Urothelium cell line (cell line): ENCODE measurements at regions not wholly inside any gene's neighbourhood (a gene's known extent, or its start where the extent isn't known, plus 50 kb on each side); places are given as distances from the start of the nearest gene placed in this dataset.
"Not testable (repeated sequence)": the region's sequence is repeated elsewhere in the genome, so short reads cannot be mapped to it uniquely, and the experiment has no call there.

Experiments
- DNase-seq: peaks from one replicate; pipeline ENCODE4 v3.0.0; 2011; ENCODE audit warnings: low spot score, mixed read lengths
- FAIRE-seq: peaks from 2 replicates; lab custom pipeline; 2011; peaks lifted over from hg19 to GRCh38; lab: Jason Lieb, UNC

GRCh38 chr10:111261081-111261615, 184.3 kb downstream of the ADRA2A start:
- FAIRE-seq, result no peak
- peak; percentile 20 for DNase-seq

- DNase-seq (no peak), FAIRE-seq (no peak)
Observed at GRCh38 chr10:111265341-111265740, 188.5 kb downstream of the ADRA2A start.

GRCh38 chr10:111266165-111266564, 189.3 kb downstream of the ADRA2A start:
- DNase-seq (no peak), FAIRE-seq (no peak)

GRCh38 chr10:111267673-111268072, 190.8 kb downstream of the ADRA2A start:
- DNase-seq (peak; percentile 11), FAIRE-seq (no peak)

- DNase-seq (no peak), FAIRE-seq (no peak)
Observed at GRCh38 chr10:111273235-111273634, 196.4 kb downstream of the ADRA2A start.

- DNase-seq (no peak), FAIRE-seq (no peak)
Observed at GRCh38 chr10:111273635-111274034, 196.8 kb downstream of the ADRA2A start.

- no peak for DNase-seq
- FAIRE-seq, result no peak
Observed at GRCh38 chr10:111275091-111275490, 198.3 kb downstream of the ADRA2A start.

- DNase-seq, result no peak
- no peak for FAIRE-seq
Observed at GRCh38 chr10:111277661-111278060, 200.8 kb downstream of the ADRA2A start.

GRCh38 chr10:111278266-111278665, 201.4 kb downstream of the ADRA2A start:
- no peak for FAIRE-seq
- DNase-seq, result no peak

- no peak for FAIRE-seq
- DNase-seq, result peak; percentile 21
Observed at GRCh38 chr10:111281516-111281915, 204.7 kb downstream of the ADRA2A start.

GRCh38 chr10:111289461-111289860, 212.6 kb downstream of the ADRA2A start:
- FAIRE-seq (no peak), DNase-seq (no peak)

GRCh38 chr10:111290649-111291048, 213.8 kb downstream of the ADRA2A start:
- DNase-seq (no peak), FAIRE-seq (no peak)

GRCh38 chr10:111295788-111296187, 219.0 kb downstream of the ADRA2A start:
- no peak for FAIRE-seq
- peak; percentile 31 for DNase-seq

GRCh38 chr10:111297351-111297848, 220.6 kb downstream of the ADRA2A start:
- no peak for FAIRE-seq

GRCh38 chr10:111298031-111298430, 221.2 kb downstream of the ADRA2A start:
- FAIRE-seq (no peak), DNase-seq (peak; percentile 7)

More at GRCh38 chr10:111297351-111297848, 220.6 kb downstream of the ADRA2A start:
- peak; percentile 75 for DNase-seq

- DNase-seq, result no peak
- no peak for FAIRE-seq
Observed at GRCh38 chr10:111299037-111299436, 222.2 kb downstream of the ADRA2A start.

GRCh38 chr10:111303887-111304286, 227.1 kb downstream of the ADRA2A start:
- FAIRE-seq (no peak), DNase-seq (peak; percentile 21)

GRCh38 chr10:111316722-111317212, 239.9 kb downstream of the ADRA2A start:
- DNase-seq (no peak), FAIRE-seq (no peak)

GRCh38 chr10:111319866-111320265, 243.0 kb downstream of the ADRA2A start:
- no peak for DNase-seq
- no peak for FAIRE-seq

GRCh38 chr10:111323389-111323966, 246.6 kb downstream of the ADRA2A start:
- DNase-seq, result no peak
- no peak for FAIRE-seq

- DNase-seq, FAIRE-seq: not testable (repeated sequence)
Observed at GRCh38 chr10:111332174-111332573, 255.3 kb downstream of the ADRA2A start.

- DNase-seq, result no peak
- FAIRE-seq, result no peak
Observed at GRCh38 chr10:111335826-111336225, 259.0 kb downstream of the ADRA2A start.
